ENCODE measurements at regions not wholly inside any gene's neighbourhood (a gene's known extent, or its start where the extent isn't known, plus 50 kb on each side); places are given as distances from the start of the nearest gene placed in this dataset.

DNA sequence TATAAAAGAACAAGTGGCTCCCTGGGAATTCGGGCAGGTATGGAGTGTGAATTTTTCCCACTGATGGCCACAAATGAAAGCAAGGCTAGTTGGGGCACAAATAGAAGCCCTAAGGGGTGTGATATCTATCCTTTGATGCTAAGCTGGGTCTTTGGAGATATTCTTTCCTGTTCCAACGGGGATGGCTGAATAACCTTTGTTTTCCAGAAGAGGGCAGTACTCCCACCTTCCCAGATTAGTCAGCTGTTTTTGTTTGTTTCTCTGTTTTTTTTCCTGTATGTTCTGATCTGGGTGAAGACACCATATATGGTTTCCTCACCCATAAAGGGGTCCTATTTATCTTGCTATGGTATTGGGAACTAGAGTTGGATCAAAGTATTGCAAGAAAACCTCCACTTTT lies 947.7 kb upstream of the SORCS1 start:
- no peak for DNase-seq (ENCODE audit: low read depth)

DNA sequence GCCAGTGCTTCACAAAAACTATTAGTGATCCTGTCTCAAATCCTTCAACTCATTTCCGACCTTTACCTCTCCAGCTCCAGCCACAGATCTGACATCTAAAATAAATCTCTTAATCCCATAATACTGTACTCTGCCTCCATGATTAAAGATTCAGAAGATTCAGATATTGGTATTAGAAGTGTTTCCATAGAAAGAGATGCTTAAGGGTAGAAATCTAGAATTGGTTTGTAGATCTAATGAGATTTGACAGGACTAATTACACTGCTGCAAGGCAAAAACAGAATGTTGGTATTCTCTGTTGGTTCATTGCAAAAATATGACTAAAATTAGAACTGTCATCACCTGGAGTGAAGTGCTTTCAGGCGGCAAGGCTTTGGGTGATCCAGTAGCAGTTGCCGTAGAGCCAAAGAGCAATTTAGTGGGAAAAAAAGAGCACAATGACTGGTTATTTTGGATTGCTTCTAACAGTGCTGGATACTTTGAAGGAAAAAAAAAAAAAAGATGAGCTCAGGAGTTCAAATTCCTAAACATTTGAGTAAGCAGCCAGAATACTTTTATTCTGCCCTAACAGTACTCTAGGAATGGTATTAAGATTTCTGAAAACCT lies 940.1 kb upstream of the SORCS1 start:
- no peak for DNase-seq (ENCODE audit: low read depth)

DNA sequence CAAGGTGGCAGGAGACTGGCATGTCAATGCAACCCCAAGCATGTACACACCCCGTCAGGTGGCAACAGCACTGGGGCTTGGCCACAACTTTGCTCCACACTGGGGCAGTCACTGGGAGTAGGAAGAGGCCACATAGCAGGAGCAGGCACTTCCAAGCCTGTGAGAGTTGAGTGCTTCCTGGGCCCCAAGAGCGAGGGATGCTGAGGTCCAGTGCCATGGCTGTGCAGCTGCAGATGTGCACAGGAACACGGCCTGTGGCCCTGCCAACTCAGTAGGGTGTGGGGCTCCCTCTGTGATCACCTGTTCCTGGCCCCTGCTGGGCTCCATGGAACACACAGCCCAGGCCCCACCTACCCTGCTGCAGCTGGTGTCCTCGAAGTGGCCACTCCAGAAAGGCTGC lies 932.8 kb upstream of the SORCS1 start:
- no peak for DNase-seq (ENCODE audit: low read depth)

DNA sequence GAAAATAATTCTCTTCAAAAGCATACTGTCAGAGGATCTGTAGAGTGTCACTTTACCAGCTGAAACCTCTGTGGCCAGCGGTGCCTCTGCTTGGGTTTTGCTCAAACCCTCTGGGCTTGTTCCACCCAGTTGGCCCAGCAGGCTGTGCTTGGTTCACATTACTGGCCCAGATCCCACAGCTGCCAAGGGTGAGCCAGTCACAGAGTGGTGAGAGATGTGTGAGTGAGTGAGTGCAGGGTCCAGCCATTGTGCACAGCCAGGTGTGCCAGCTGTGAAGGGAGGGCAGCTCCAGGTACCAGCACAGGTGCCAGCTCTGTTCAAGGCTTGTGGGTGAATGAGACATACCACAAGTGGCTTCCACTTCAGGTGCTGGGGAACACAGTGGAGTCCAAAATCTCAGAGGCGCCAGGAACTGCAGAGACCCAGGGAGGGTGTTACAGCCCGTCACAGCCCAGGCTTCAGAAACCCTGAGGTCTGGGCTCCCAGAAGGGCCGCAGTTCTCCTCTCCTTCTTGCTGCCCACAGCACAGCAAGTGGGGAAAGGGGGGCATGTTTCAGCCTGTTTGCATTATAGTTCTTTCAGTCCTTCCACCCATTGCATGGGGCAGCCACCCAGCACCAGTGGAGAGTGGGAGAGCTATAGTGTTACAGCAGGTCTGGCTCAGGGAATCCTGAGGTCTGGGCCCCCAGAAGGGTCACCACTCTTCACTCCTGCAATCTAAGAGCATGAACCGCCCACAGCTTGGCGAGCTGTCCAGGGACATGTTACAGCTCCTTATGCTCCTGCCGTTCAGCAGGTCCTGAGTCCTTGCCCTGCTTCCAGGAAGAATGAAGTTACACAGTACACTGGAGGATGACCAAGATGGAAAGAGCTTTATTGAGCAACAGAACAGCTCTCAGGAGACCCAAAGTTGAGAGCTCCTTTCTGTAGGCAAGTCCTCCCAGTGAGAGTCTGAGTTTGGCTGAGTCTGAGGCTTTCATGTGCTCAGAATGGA lies 931.7 kb upstream of the SORCS1 start:
- DNase-seq (ENCODE audit: low read depth): no peak

DNA sequence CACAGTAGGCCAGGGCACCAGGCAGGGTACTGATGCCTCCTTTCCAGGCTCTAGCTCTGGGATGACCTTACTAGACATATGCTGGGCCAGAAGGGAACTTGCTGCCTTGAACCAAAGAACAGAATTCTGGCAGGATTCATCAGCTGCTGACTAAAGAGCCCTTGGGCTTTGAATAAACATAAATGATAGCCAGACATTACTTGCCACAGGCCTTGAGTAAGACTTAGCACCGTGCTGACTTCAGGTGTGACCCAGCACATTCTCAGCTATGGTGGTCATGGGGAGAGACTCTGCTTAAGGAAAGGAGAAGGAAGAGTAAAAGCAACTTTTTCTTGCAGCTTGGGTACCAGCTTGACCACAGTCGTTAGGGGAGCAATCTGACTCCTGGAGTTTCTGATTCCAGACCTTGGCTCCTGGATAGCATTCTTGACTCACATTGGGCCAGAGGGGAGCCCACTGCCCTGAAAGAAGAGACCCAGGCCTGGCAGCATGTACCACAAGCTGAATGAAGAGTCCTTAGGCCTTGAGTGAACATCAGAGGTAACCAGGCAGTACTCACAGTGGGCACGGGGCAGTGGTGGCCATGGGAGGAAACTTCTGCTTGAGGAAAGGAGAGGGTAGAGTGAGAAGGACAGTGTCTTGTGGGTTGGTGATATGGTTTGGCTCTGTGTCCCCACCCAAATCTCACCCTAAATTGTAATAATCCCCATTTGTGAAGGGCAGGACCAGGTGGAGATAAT lies 926.1 kb upstream of the SORCS1 start:
- DNase-seq (ENCODE audit: low read depth): no peak

DNA sequence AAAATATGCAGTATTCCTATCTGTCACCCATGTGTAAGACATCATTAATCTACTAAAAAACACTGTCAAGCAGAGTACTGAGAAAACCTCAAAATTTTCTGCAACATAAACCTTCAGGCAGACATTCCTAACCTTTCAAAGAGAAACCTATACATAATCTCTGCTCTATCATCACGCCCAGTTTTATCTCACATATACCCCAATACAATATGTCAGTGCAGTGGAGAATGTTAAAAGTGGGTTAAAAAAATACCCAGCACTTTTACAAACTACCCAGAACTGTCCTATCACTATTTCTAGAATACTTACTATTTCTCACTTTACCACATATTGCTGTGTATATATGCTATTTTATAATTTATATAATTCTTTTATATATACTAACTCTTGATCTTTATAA lies 922.0 kb upstream of the SORCS1 start:
- no peak for DNase-seq (ENCODE audit: low read depth)

DNA sequence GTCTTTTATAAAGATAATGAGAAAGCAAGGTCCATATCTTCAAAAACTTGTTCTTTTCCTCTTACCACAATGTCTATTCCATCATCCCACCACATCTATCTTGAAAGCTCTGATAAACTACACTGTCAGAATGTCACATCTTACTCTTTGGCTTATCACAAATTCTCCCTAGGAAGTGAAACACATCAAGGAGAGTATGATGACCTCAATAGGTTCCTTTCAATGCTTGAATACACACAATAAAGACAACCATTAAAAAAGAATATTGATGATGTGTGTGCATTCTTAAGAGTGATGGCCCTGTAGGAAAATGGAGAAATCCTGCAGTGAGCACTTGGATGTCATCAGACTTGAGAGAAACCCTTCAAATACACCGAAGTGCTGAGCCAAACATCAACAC lies 918.1 kb upstream of the SORCS1 start:
- DNase-seq (ENCODE audit: low read depth): no peak

DNA sequence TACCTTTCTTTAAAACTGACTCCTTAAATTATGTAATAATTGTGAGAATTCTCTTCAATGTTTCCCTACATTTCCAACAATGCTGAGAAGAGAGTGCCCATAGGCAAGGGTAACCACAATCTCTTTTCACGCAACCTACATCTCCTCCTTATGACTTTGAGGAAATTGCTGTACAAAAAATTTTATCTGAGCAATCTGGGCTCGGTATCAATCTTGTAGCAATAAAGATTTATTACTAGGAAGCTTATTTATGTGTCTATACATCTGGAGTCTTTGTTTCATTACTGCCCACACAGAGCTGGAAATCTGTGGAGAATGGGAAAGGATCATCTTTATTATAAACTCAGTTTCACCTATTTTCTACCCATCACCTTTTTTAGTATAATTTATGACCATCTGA lies 913.8 kb upstream of the SORCS1 start:
- no peak for DNase-seq (ENCODE audit: low read depth)

DNA sequence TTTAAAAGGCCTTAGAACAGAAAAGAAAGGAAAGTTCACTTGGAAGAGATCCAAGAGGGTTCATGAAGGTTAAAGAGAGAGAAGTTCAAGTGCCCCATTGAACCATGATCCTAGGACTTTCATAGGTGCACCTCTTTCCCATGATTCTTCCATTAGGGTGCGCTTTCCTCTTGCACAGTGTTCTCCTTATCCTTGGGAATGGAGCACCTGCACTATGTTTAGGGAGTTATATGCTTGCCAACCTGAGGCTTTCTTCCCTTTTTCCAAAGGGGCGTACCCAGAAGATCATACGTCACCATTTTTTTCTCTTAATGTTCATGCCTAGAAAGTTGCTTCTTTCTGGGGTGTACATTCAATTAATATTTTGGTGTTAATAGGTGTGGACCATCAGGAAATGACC lies 908.0 kb upstream of the SORCS1 start:
- DNase-seq (ENCODE audit: low read depth): no peak

DNA sequence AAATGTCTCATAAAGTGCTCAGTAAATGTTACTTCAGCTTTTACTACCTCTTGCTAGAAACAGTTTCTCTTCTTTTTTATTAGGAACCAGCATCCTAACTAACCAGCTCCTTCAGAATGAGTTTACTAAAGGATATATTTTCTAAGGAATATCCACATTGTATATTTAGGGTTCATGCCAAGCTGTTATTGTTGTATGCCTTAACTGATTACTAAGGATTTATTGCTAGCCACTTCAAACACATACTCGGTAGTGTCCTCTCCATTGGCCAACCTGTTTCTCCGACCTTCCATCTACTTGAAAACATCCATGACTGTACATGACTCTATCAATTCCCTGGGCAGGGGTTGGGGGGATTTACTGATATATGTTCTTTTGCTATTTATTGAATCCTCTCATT lies 906.3 kb upstream of the SORCS1 start:
- DNase-seq (ENCODE audit: low read depth): no peak

DNA sequence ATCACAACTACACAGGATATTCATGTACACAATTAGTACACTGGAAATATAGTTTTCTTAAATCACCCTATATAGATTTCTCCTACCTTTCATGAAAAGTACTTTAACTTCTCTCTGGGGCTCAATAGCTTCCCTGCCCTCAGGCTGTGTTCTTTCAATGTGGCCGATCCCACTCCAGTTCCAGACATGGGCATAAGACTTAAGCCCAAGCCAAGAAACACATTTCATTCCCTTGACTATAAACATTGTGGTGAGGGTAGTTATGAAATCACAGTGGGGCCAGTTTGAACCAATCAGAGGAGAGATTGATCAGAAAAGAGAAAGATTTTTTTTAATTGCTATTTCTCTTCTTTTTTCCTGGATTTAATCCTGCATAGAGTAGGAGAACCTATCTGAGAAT lies 904.6 kb upstream of the SORCS1 start:
- no peak for DNase-seq (ENCODE audit: low read depth)

DNA sequence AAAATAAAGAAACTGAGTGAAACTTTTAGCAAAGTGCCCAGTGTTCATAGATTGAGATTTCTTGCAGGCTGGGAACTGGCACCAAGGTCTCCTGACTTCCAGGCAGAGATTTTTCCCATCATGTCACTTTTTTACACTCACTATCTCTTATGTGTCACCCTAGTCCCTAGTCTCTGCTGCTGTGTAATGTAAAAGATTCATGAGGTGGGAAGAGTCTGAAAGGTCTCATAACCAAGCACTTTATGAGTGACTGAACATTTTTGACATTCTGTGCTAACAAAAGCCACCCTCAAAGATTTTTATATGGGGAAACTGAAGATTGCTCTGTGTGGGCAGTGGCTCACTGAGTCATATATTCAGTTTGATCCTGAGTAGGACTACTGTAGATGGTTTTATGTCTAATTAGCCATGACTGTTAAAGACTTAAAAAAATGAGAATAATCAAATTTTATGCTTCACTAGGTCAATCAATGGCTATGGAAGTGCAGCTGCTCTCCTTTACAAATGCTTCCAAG lies 900.3 kb upstream of the SORCS1 start:
- no peak for DNase-seq (ENCODE audit: low read depth)

DNA sequence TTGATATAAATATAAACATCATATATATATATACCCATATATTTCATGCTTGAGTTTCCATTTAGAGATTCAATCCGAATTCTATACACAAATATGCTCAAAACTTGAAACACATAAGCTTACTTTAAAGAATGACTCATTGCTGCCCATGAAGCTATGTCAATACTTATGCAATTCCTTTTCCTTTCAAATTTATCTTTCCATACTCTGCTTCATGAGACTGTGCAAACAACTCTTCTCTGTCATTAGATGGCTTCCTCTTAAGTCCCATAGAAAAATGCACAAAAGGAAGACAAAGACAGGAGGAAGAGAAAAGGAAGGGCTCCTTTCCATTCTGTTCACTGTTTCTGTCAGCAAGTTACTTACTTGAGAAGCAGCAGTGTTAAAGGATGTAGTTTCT lies 895.7 kb upstream of the SORCS1 start:
- no peak for DNase-seq (ENCODE audit: low read depth)

DNA sequence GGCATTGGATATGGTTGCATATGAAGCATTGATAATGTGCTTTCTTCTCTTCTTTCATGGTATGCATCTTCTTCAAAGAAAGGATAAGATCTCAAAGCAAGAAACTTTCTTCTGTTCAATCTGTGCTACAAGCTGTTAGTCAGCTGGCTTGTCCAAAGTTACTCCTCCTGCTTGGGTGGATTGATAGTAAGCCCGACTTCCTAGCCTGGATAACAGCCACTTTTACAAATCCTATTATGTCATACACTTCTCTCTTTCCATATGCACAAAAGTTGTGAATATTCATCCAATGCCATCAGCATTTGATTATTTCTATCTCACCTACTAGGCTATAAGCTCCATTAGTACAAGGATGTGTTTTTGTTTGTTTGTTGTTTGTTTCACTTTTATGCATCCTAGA lies 891.0 kb upstream of the SORCS1 start:
- no peak for DNase-seq (ENCODE audit: low read depth)

DNA sequence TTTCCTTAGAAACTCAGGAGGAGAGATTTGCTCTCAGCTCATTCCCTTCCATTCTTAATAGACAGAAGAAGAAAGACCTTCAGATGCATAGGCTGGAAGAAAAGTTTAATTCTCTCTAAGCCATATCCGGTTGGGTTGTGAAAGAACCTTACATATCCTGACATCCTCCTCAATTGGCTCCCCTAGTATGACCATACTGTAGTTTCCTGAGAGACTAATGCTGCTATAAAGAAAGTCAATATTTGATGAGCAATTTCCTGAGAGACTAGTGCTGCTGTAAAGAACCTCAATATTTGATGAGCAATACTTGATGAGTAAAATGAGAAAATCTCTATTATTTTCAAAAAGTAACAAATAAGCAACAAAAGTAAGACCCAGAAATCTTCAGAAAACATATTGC lies 888.5 kb upstream of the SORCS1 start:
- DNase-seq (ENCODE audit: low read depth): no peak

DNA sequence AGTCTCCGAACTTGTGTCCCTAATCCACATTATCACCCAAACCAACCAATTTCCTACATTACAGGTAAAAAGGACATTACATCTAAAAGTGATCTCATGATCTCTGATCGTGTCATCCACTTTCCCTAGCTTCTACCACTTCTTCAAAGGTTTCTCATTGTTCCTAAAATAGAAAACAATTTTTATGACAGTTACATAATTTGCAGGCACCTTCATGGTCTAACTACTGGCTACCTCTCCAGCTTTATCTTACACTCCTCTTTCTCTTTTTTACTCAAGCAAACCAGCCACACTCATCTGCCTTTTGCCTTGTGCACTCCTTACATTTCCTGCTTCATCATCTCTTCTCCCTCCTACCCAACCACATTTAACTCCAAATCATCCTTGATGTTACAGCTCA lies 886.7 kb upstream of the SORCS1 start:
- no peak for DNase-seq (ENCODE audit: low read depth)

DNA sequence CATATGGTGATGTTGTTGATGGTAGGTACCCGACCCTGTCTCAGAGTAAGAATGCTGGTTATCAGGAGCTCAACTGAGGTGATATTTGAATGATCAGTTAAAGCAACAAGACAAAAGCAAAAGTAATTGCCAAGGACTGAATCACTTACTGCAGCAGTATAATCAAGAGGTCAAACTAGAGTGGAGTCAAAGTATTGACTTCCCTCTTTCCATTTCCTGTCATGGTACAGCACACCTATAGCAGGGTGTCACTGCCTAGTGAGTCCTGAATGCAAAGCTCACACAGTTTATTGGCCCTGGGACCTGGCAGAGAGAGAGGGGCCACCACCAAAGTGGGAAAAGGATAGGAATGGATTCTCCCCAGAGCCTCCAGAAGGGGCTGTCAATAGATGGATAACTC lies 886.1 kb upstream of the SORCS1 start:
- DNase-seq (ENCODE audit: low read depth): no peak

DNA sequence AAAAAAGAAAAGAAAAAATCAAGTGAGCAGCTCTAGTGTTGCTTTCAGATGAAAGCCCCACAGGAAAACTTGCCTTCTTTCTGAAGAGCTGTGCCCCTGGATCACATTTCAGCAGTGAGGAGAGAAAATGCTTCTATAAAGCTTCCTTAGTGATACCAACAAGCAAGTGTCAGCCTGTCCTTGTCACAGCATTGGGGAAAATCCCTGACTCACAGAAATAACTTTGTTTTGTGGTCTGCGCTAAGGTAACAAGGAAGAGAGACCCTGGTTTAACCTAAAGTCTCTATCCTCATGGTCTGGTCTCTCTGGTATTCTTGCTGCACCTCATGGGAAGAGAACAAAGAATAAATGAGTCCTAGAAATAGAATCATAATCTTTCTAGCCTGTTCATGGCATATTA lies 885.2 kb upstream of the SORCS1 start:
- no peak for DNase-seq (ENCODE audit: low read depth)

DNA sequence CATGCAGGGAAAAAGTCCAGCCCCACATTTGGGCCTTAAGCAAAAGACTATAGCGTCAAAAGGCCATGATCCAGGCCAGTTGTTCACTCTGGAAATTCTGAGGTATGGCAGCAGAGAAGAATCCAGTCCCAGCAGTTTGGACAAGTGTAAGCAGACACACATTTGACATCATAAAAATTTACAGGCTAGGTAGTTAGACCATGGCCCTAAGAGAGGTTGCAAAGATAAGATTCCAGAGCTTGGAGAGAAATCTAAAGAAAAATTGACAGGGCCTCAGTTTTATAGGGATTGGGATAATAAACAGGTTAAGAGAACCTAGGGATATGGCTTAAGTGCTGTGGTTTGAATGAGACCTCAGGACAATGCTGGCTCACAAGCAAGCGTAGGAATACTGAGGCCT lies 884.4 kb upstream of the SORCS1 start:
- no peak for DNase-seq (ENCODE audit: low read depth)

DNA sequence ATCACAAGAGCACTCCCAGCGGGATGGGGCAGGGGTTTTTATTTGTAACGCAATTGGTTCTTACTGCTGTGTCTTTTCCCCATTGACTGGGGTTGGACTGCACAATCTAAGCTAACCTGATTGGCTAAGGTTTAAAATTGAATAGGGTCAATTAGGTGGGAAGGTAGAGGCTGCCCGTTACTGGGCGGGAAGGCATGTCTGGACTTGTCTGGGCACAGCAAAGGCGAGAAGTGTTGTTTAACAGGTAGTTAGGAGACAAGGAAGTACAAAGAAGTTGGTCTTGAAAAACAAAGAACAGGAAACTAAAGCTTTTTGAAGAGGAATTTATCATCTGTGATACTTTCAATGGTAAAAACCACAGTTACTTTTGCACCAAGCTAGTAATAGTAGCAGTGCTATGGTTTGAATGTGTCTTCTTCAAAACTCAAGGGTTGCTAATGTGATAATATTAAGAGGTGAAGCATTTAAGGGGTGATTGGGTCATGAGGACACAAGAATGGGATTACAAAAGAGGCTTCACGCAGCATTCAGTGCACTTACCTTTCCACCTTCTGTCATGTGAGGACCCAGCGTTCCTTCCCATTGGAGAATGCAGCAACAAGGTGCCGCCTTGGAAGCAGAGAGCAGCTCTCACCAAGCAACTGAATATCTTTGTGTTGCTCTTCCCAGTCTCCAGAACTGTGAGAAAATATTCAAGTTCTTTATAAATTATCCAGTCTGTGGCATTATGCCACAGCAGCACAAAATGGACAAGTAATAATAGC lies 875.5 kb upstream of the SORCS1 start:
- no peak for DNase-seq (ENCODE audit: low read depth)

DNA sequence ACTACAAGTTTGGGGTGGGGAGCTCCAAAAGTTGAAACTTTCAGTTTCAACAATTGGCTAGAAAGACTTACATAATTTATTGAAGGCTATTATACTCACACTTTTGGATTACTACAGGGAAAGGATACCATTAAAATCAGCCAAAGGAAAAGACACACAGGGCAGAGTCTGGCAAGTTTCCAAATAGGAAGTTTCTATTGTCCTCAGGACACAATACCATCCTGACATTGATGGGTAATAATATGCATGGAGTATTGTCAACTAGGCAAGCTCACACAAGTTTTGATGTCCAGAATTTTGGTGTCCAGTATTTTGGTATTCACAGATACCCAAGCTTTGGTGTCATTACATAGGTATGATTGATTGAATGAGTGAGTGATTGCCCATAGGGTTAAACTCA lies 872.6 kb upstream of the SORCS1 start:
- DNase-seq (ENCODE audit: low read depth): no peak

DNA sequence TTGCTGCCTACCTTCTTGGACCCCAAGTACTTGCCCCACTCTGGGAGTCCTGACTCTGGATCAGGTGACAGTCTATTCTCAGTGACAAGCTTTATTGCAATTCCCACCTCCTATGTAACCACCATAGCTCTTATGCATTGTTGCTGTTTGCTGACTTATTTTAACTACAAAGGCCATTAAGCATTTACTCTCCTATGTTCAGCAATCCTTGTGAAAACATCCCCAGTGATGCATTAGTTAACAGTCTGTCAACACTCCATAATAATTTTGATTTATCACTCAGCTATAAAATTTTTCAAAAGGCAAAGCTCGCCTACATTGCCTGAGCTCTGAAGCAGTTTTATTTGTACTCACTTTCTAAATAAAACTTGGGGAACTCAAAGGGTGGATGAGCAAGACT lies 871.8 kb upstream of the SORCS1 start:
- DNase-seq (ENCODE audit: low read depth): no peak
